ENCODE measurements at regions not wholly inside any gene's neighbourhood (a gene's known extent, or its start where the extent isn't known, plus 50 kb on each side); places are given as distances from the start of the nearest gene placed in this dataset.

- Histone ChIP-seq H3K9ac (ENCODE audit: extremely low read depth, insufficient read length, low read length) (no peak overlapping the region), H3K27me3 (ENCODE audit: insufficient read depth, low read length) (no peaks in the 10 kb centered on the region), H2BK5ac (ENCODE audit: insufficient read length, low read length) (no peak overlapping the region), H3K27ac (ENCODE audit: insufficient read length, low read depth, low read length) (no peak overlapping the region), H3K4ac (ENCODE audit: low read depth, low read length) (no peak overlapping the region), H3K18ac (ENCODE audit: insufficient read length, low read depth, low read length) (no peak overlapping the region), H2BK120ac (ENCODE audit: low read depth, low read length, poor library complexity, severe bottlenecking) (no peak overlapping the region), H4K8ac (replicated peaks; ENCODE audit: insufficient read length, low read depth, low read length) (no peak overlapping the region), H3K56ac (ENCODE audit: insufficient read length, low read depth, low read length) (no peak overlapping the region), H4K20me1 (ENCODE audit: control insufficient read depth, insufficient read depth, insufficient read length) (no peaks in the 10 kb centered on the region), H2BK20ac (ENCODE audit: low read depth, low read length, poor library complexity, severe bottlenecking) (no peak overlapping the region), H2AFZ (ENCODE audit: low read length) (no peak overlapping the region), H4K91ac (ENCODE audit: insufficient read length, low read depth, low read length) (no peak overlapping the region), H3K23me2 (ENCODE audit: insufficient read length, low read depth, low read length, poor library complexity, severe bottlenecking) (no peaks in the 10 kb centered on the region), H2BK15ac (ENCODE audit: low read depth, low read length) (no peak overlapping the region), H2AK5ac (ENCODE audit: insufficient read length, low read length) (no peak overlapping the region), H3T11ph (ENCODE audit: low read length) (no peak overlapping the region), H3K4me2 (ENCODE audit: insufficient read depth, insufficient read length, low read length) (no peak overlapping the region), H2BK12ac (ENCODE audit: insufficient read length, low read depth, low read length) (no peak overlapping the region), H3K4me1 (ENCODE audit: insufficient read depth, low read length) (peaks cover 2% of the 10 kb centered on the region; the same call in 1 of the 2 replicates), H3K79me2 (ENCODE audit: insufficient read depth, low read length) (no peaks in the 10 kb centered on the region), H3K79me1 (ENCODE audit: insufficient read depth, low read depth, low read length, poor library complexity, severe bottlenecking) (no peaks in the 10 kb centered on the region), H4K5ac (ENCODE audit: insufficient read length, low read depth, low read length) (no peak overlapping the region), H3K9me3 (ENCODE audit: control insufficient read depth, low read depth, low read length) (no peaks in the 10 kb centered on the region), H3K23ac (ENCODE audit: insufficient read length, low read depth, low read length) (no peak overlapping the region), H3K14ac (ENCODE audit: insufficient read depth, low read length) (no peak overlapping the region)
- no CpG with 5 or more reads among the region's 4 CpGs for WGBS (ENCODE audit: extremely low coverage, insufficient read length, low lambda C conversion rate)
- no peaks in the 10 kb centered on the region for H3K36me3 Mint-ChIP-seq (ENCODE audit: insufficient read depth in 1 of 3, low read depth in 3 of 3)
- H3K4me1 Mint-ChIP-seq = peaks cover 2 to 3% of the 10 kb centered on the region in 2 experiments; a peak in 1 of 4 replicates
- H3K27me3 Mint-ChIP-seq (ENCODE audit: low read depth) = no peaks in the 10 kb centered on the region
- H3K4me3 Mint-ChIP-seq = no peak overlapping the region
- TF ChIP-seq, protein P1, sequence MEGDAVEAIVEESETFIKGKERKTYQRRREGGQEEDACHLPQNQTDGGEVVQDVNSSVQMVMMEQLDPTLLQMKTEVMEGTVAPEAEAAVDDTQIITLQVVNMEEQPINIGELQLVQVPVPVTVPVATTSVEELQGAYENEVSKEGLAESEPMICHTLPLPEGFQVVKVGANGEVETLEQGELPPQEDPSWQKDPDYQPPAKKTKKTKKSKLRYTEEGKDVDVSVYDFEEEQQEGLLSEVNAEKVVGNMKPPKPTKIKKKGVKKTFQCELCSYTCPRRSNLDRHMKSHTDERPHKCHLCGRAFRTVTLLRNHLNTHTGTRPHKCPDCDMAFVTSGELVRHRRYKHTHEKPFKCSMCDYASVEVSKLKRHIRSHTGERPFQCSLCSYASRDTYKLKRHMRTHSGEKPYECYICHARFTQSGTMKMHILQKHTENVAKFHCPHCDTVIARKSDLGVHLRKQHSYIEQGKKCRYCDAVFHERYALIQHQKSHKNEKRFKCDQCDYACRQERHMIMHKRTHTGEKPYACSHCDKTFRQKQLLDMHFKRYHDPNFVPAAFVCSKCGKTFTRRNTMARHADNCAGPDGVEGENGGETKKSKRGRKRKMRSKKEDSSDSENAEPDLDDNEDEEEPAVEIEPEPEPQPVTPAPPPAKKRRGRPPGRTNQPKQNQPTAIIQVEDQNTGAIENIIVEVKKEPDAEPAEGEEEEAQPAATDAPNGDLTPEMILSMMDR (conservative IDR thresholded peaks at IDR 0.05) = no peak
- H3K9me3 Mint-ChIP-seq = no peaks in the 10 kb centered on the region
- no peak overlapping the region for H3K27ac Mint-ChIP-seq
- no peak for DNase-seq
Observed at GRCh38 chr2:204175552-204176271, 239.1 kb downstream of the ICOS start.

All from H9 (cell line).